H1 (cell line): ENCODE measurements at regions not wholly inside any gene's neighbourhood (a gene's known extent, or its start where the extent isn't known, plus 50 kb on each side); places are given as distances from the start of the nearest gene placed in this dataset.

Experiments
- CTCF ChIP-seq, 3 experiments: IDR thresholded peaks; 1 replicate in 2 of 3; 2 replicates in 1 of 3; pipeline versions ENCODE4 v1.5.1 to v1.6.1; 2011; ENCODE audit warnings: low read length in 3 of 3, mild to moderate bottlenecking in 3 of 3, inconsistent platforms in 2 of 3, low read depth in 1 of 3, moderate library complexity in 1 of 3; ENCODE audit not compliant: insufficient read depth in 1 of 3; ENCODE audit errors: control extremely low read depth in 1 of 3
- JUN ChIP-seq: IDR thresholded peaks from 2 replicates; pipeline ENCODE4 v1.6.1; 2011; ENCODE audit warnings: low read depth, mild to moderate bottlenecking, improper control_type of control experiment, low read length
- KDM5A ChIP-seq: fragments of 200-600 bp; IDR thresholded peaks from 2 replicates; pipeline ENCODE4 v1.7.1; 2012; ENCODE audit warnings: mild to moderate bottlenecking, low read length, inconsistent platforms, mixed read lengths
- RFX5 ChIP-seq: IDR thresholded peaks from 2 replicates; pipeline ENCODE4 v1.6.1; 2011; ENCODE audit warnings: low read depth, low read length, improper control_type of control experiment, borderline replicate concordance
- RXRA ChIP-seq: IDR thresholded peaks from 2 replicates; pipeline ENCODE4 v1.6.1; 2011; ENCODE audit warnings: low read depth, mild to moderate bottlenecking, low read length, moderate library complexity; ENCODE audit not compliant: insufficient read depth
- ZNF274 ChIP-seq: IDR thresholded peaks from 2 replicates; pipeline ENCODE4 v1.7.0; 2012; ENCODE audit warnings: low read length, borderline replicate concordance; ENCODE audit errors: extremely low read depth
- TF ChIP-seq, protein P1 (sequence below): IDR thresholded peaks from 2 replicates; pipeline ENCODE4 v1.6.1; 2012; ENCODE audit warnings: inconsistent platforms

DNA sequence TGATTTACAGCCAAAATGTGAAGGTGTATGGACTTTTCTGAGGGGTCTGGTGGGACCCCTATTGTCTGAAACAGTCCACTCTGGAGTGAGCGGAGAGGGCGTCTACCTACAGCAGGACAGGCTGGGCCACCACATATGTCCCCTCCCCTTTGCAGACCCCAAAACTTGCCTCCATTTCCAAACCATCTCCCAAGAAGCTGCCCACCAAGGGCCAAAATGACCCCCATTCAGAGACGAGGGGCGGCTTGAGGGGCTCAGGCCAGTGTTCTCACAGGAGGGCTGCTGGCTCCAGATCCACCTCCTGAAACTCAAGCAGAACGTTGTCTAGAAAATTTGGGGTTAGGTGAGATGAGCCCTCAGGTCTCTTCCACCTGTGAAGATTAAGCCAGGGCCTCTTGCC, 161.1 kb upstream of the SALL3 start:
- TF ChIP-seq CTCF (IDR thresholded peaks at IDR 0.05; ENCODE audit: control extremely low read depth in 1 of 3, insufficient read depth in 1 of 3, low read depth in 1 of 3, low read length in 3 of 3) = no peak
- no peak for TF ChIP-seq JUN
- TF ChIP-seq, protein P1, sequence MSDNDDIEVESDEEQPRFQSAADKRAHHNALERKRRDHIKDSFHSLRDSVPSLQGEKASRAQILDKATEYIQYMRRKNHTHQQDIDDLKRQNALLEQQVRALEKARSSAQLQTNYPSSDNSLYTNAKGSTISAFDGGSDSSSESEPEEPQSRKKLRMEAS = no peak
- no peak for TF ChIP-seq ZNF274
- no peak for TF ChIP-seq RXRA
- no peak for TF ChIP-seq RFX5
- no peak for TF ChIP-seq KDM5A
